ENCODE measurements at regions not wholly inside any gene's neighbourhood (a gene's known extent, or its start where the extent isn't known, plus 50 kb on each side); places are given as distances from the start of the nearest gene placed in this dataset.

DNA sequence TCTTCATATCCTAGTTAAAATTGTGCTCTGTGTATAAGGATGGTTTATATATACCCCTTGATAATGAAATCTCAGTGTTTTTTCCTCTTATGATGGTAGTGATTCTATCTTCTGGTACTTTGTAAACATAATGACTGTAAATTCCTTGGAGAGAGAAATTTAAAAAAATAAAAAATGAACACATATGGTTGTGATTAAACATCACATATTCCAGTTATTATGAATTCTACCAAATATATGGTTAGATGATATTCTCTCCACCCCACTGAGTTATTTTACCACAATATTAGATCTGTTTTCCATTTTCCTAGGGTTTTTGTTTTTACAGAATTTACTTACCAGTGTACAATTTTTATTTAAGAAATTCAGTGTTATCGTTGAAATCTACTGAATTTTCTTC lies 481.9 kb upstream of the NOVA1 start:
- Histone ChIP-seq H3K27ac (no peak overlapping the region), H3K27me3 (no peaks in the 10 kb centered on the region), H3K9me3 (no peaks in the 10 kb centered on the region), H3K4me1 (no peaks in the 10 kb centered on the region), H3K36me3 (ENCODE audit: low read depth, missing control alignments) (no peaks in the 10 kb centered on the region), H3K4me3 (no peak overlapping the region)
- 94 to 100% methylated on average over 1 of the region's 1 CpG for WGBS, 2 donors
- intact Hi-C loops (cut with DNase I; ENCODE audit: low total_unique reads), result no loop called here
- no peak for DNase-seq
- TF ChIP-seq, protein P1, sequence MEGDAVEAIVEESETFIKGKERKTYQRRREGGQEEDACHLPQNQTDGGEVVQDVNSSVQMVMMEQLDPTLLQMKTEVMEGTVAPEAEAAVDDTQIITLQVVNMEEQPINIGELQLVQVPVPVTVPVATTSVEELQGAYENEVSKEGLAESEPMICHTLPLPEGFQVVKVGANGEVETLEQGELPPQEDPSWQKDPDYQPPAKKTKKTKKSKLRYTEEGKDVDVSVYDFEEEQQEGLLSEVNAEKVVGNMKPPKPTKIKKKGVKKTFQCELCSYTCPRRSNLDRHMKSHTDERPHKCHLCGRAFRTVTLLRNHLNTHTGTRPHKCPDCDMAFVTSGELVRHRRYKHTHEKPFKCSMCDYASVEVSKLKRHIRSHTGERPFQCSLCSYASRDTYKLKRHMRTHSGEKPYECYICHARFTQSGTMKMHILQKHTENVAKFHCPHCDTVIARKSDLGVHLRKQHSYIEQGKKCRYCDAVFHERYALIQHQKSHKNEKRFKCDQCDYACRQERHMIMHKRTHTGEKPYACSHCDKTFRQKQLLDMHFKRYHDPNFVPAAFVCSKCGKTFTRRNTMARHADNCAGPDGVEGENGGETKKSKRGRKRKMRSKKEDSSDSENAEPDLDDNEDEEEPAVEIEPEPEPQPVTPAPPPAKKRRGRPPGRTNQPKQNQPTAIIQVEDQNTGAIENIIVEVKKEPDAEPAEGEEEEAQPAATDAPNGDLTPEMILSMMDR (IDR thresholded peaks at IDR 0.05), result no peak
- TF ChIP-seq POLR2A (IDR thresholded peaks at IDR 0.05), result no peak

DNA sequence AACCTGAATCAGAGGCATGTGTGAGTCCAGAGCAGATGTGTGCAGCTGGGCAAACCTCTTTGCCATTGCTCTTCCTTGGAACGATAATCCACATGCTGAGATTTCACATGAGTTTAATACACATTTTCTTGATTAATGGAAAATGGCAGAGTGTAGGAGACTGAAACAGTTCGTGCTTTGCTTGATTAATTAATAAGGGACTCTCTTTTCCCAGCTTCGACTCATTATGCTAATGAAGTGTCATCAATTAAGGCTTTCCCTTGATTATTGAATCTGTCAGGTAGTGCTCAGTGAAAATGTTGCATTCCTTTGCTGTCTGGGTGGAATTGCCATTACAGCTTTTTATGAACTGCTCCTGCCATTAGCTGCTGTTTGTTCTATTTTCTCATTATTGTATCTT lies 487.7 kb upstream of the NOVA1 start:
- TF ChIP-seq, protein P1 (IDR thresholded peaks at IDR 0.05), result no peak
- TF ChIP-seq POLR2A (IDR thresholded peaks at IDR 0.05), result no peak
- Histone ChIP-seq H3K27ac (no peak overlapping the region), H3K36me3 (ENCODE audit: low read depth, missing control alignments) (no peaks in the 10 kb centered on the region), H3K27me3 (no peaks in the 10 kb centered on the region), H3K4me3 (no peak overlapping the region), H3K9me3 (no peaks in the 10 kb centered on the region), H3K4me1 (no peaks in the 10 kb centered on the region)
- intact Hi-C loops (cut with DNase I; ENCODE audit: low total_unique reads), result no loop called here
- DNase-seq, result no peak
- WGBS, 2 donors, result 18 to 33% methylated on average over 3 of the region's 3 CpGs

DNA sequence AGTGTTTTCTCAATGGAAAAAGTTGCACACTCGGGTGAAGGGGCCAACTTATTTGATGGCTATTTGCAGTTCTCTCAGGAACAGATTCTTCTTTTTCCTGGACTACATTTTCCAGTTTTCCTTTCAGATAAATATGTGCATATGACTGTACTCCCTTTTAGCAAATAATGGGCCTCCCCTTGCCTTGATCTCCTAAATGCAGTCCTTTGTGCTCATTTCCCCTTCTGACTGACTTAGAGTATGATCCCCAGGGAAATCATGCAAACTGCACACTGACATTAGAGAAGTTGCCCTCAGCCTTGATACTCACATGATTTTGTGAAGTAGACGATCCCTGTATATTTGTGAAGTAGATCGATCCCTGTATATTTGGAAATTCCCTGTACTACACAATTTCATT lies 492.9 kb upstream of the NOVA1 start:
- Histone ChIP-seq H3K27me3 (no peaks in the 10 kb centered on the region), H3K27ac (no peak overlapping the region), H3K4me1 (no peaks in the 10 kb centered on the region), H3K4me3 (no peak overlapping the region), H3K36me3 (ENCODE audit: low read depth, missing control alignments) (no peaks in the 10 kb centered on the region), H3K9me3 (no peaks in the 10 kb centered on the region)
- DNase-seq, result peak; percentile 14
- no peak for TF ChIP-seq POLR2A (IDR thresholded peaks at IDR 0.05)
- TF ChIP-seq, protein P1 (IDR thresholded peaks at IDR 0.05), result no peak
- WGBS, 2 donors, result 42% methylated on average over 3 of the region's 3 CpGs
- intact Hi-C loops (cut with DNase I; ENCODE audit: low total_unique reads), result no loop called here

DNA sequence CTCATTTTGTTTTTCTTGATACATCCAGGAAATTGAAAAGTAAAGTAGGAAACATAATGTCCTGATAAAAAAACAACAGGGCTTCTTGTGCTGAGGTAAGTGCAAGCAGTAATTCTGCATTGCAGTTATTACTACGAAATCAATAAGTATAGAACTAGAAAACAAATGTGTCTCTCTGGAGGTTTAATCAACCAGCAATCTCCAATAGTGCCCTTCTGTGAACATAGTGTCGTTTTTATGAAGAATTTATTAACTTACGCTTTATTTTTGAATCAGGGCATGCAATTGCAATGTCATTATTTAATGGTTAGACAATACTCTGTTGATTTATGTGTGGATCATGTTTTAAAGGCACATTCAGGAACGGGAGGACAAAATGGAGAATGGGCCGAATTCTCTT lies 494.1 kb upstream of the NOVA1 start:
- Histone ChIP-seq H3K27me3 (no peaks in the 10 kb centered on the region), H3K36me3 (ENCODE audit: low read depth, missing control alignments) (no peaks in the 10 kb centered on the region), H3K27ac (no peak overlapping the region), H3K4me3 (no peak overlapping the region), H3K9me3 (no peaks in the 10 kb centered on the region), H3K4me1 (no peaks in the 10 kb centered on the region)
- 69 to 70% methylated on average over 5 of the region's 5 CpGs for WGBS, 2 donors
- TF ChIP-seq, protein P1 (IDR thresholded peaks at IDR 0.05), result no peak
- no peak for TF ChIP-seq POLR2A (IDR thresholded peaks at IDR 0.05)
- no peak for DNase-seq
- intact Hi-C loops (cut with DNase I; ENCODE audit: low total_unique reads), result no loop called here

DNA sequence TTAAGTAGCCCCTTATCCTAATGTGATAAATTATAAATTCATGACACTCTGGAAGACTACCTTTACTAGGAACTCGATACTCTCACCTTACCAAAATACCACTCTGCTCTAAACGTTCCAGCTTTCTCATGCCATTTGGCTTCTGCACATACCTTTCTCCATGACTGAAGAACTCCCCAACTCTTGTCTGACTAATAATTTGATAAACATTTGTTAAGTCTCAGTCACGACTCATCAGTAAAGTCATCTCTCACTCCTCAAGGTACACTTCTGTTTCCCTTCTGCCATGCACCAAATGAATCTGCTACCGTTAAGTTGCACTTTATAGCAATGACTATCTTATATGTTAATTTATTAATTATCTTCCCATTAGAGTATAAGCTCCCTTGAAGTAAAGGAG lies 498.3 kb upstream of the NOVA1 start:
- 85 to 88% methylated on average over 4 of the region's 4 CpGs for WGBS, 2 donors

More for the DNA sequence above, 498.3 kb upstream of the NOVA1 start:
- H3K9me3 ChIP-seq, result no peaks in the 10 kb centered on the region
- no peak for DNase-seq
- no peak overlapping the region for H3K27ac ChIP-seq
- no peaks in the 10 kb centered on the region for H3K27me3 ChIP-seq
- intact Hi-C loops (cut with DNase I; ENCODE audit: low total_unique reads), result no loop called here
- H3K36me3 ChIP-seq (ENCODE audit: low read depth, missing control alignments), result no peaks in the 10 kb centered on the region
- TF ChIP-seq, protein P1 (IDR thresholded peaks at IDR 0.05), result no peak
- no peak for TF ChIP-seq POLR2A (IDR thresholded peaks at IDR 0.05)
- no peak overlapping the region for H3K4me3 ChIP-seq
- no peaks in the 10 kb centered on the region for H3K4me1 ChIP-seq
